ENCODE measurements at regions not wholly inside any gene's neighbourhood (a gene's known extent, or its start where the extent isn't known, plus 50 kb on each side); places are given as distances from the start of the nearest gene placed in this dataset.

GRCh38 chr6:15768999-15769398 lies 106.2 kb upstream of the DTNBP1 start:
- no peaks in the 10 kb centered on the region for H3K36me3 Mint-ChIP-seq
- no peak overlapping the region for H3K27ac ChIP-seq (ENCODE audit: low read length)
- ATAC-seq (replicated peaks in 1 of 4) (no peak), DNase-seq (no peak)
- H3K27me3 Mint-ChIP-seq = peaks cover 0 to 3% of the 10 kb centered on the region in 2 donors
- H3K4me1 ChIP-seq (ENCODE audit: control insufficient read depth in 1 of 2, extremely low read depth in 1 of 2, insufficient read depth in 2 of 2, low read length in 2 of 2) = no peaks in the 10 kb centered on the region
- no peaks in the 10 kb centered on the region for H3K9me3 Mint-ChIP-seq
- CTCF ChIA-PET = no interaction called here
- H3K27me3 ChIP-seq (replicated peaks in 1 of 2; ENCODE audit: control insufficient read depth in 2 of 2, extremely low read depth in 1 of 2, insufficient read depth in 2 of 2, low read length in 1 of 2) = no peaks in the 10 kb centered on the region
- 92% methylated on average over 2 of the region's 5 CpGs for WGBS (ENCODE audit: insufficient coverage)
- H3K9me3 ChIP-seq = no peaks in the 10 kb centered on the region
- H3K4me3 ChIP-seq (ENCODE audit: control insufficient read depth in 1 of 2, extremely low read depth in 1 of 2, low read length in 1 of 2) = no peak overlapping the region
- no peaks in the 10 kb centered on the region for H3K4me1 Mint-ChIP-seq
- no peaks in the 10 kb centered on the region for H3K36me3 ChIP-seq (ENCODE audit: control insufficient read depth in 2 of 2, extremely low read depth in 1 of 2, insufficient read depth in 1 of 2, low read length in 1 of 2)
- POLR2A ChIA-PET = no interaction called here
- H3K27ac Mint-ChIP-seq = no peak overlapping the region
- H3K4me3 Mint-ChIP-seq = no peak overlapping the region

GRCh38 chr6:15763837-15764236 lies 101.0 kb upstream of the DTNBP1 start:
- POLR2A ChIA-PET = no interaction called here
- 70% methylated on average over 7 of the region's 8 CpGs for WGBS (ENCODE audit: insufficient coverage)
- no peaks in the 10 kb centered on the region for H3K36me3 ChIP-seq (ENCODE audit: control insufficient read depth in 2 of 2, extremely low read depth in 1 of 2, insufficient read depth in 1 of 2, low read length in 1 of 2)
- no peak overlapping the region for H3K27ac ChIP-seq (ENCODE audit: low read length)
- Mint-ChIP-seq H3K4me3 (no peak overlapping the region), H3K27me3 (peaks cover 0 to 3% of the 10 kb centered on the region in 2 donors), H3K4me1 (no peaks in the 10 kb centered on the region), H3K27ac (no peak overlapping the region), H3K36me3 (no peaks in the 10 kb centered on the region), H3K9me3 (no peaks in the 10 kb centered on the region)
- no peak overlapping the region for H3K4me3 ChIP-seq (ENCODE audit: control insufficient read depth in 1 of 2, extremely low read depth in 1 of 2, low read length in 1 of 2)
- DNase-seq (no peak), ATAC-seq (replicated peaks in 1 of 4) (no peak)
- no peaks in the 10 kb centered on the region for H3K4me1 ChIP-seq (ENCODE audit: control insufficient read depth in 1 of 2, extremely low read depth in 1 of 2, insufficient read depth in 2 of 2, low read length in 2 of 2)
- CTCF ChIA-PET = no interaction called here
- no peaks in the 10 kb centered on the region for H3K9me3 ChIP-seq
- H3K27me3 ChIP-seq (replicated peaks in 1 of 2; ENCODE audit: control insufficient read depth in 2 of 2, extremely low read depth in 1 of 2, insufficient read depth in 2 of 2, low read length in 1 of 2) = peaks cover 0 to 2% of the 10 kb centered on the region in 2 experiments

GRCh38 chr6:15763364-15763763 lies 100.5 kb upstream of the DTNBP1 start:
- ATAC-seq (replicated peaks in 1 of 4) = no peak
- no peak overlapping the region for H3K4me3 Mint-ChIP-seq
- no peak overlapping the region for H3K27ac Mint-ChIP-seq
- no peak for DNase-seq
- H3K9me3 Mint-ChIP-seq = no peaks in the 10 kb centered on the region
- Histone ChIP-seq H3K9me3 (no peaks in the 10 kb centered on the region), H3K4me3 (ENCODE audit: control insufficient read depth in 1 of 2, extremely low read depth in 1 of 2, low read length in 1 of 2) (no peak overlapping the region), H3K27ac (ENCODE audit: low read length) (no peak overlapping the region), H3K36me3 (ENCODE audit: control insufficient read depth in 2 of 2, extremely low read depth in 1 of 2, insufficient read depth in 1 of 2, low read length in 1 of 2) (no peaks in the 10 kb centered on the region), H3K4me1 (ENCODE audit: control insufficient read depth in 1 of 2, extremely low read depth in 1 of 2, insufficient read depth in 2 of 2, low read length in 2 of 2) (no peaks in the 10 kb centered on the region), H3K27me3 (replicated peaks in 1 of 2; ENCODE audit: control insufficient read depth in 2 of 2, extremely low read depth in 1 of 2, insufficient read depth in 2 of 2, low read length in 1 of 2) (peaks cover 0 to 2% of the 10 kb centered on the region in 2 experiments)
- ChIA-PET POLR2A (no interaction called here), CTCF (no interaction called here)
- no CpG with 5 or more reads among the region's 3 CpGs for WGBS (ENCODE audit: insufficient coverage)
- peaks cover 0 to 3% of the 10 kb centered on the region in 2 donors for H3K27me3 Mint-ChIP-seq
- H3K36me3 Mint-ChIP-seq = no peaks in the 10 kb centered on the region
- no peaks in the 10 kb centered on the region for H3K4me1 Mint-ChIP-seq

- peaks cover 0 to 2% of the 10 kb centered on the region in 2 experiments for H3K27me3 ChIP-seq (replicated peaks in 1 of 2; ENCODE audit: control insufficient read depth in 2 of 2, extremely low read depth in 1 of 2, insufficient read depth in 2 of 2, low read length in 1 of 2)
- WGBS (ENCODE audit: insufficient coverage) = no CpG with 5 or more reads among the region's 2 CpGs
- H3K36me3 ChIP-seq (ENCODE audit: control insufficient read depth in 2 of 2, extremely low read depth in 1 of 2, insufficient read depth in 1 of 2, low read length in 1 of 2) = no peaks in the 10 kb centered on the region
- ChIA-PET CTCF (no interaction called here), POLR2A (no interaction called here)
- Mint-ChIP-seq H3K9me3 (no peaks in the 10 kb centered on the region), H3K27ac (no peak overlapping the region), H3K36me3 (no peaks in the 10 kb centered on the region), H3K4me1 (no peaks in the 10 kb centered on the region), H3K27me3 (peaks cover 0 to 3% of the 10 kb centered on the region in 2 donors), H3K4me3 (no peak overlapping the region)
- H3K4me1 ChIP-seq (ENCODE audit: control insufficient read depth in 1 of 2, extremely low read depth in 1 of 2, insufficient read depth in 2 of 2, low read length in 2 of 2) = no peaks in the 10 kb centered on the region
- no peak overlapping the region for H3K4me3 ChIP-seq (ENCODE audit: control insufficient read depth in 1 of 2, extremely low read depth in 1 of 2, low read length in 1 of 2)
- ATAC-seq (replicated peaks in 1 of 4) (no peak), DNase-seq (no peak)
- H3K27ac ChIP-seq (ENCODE audit: low read length) = no peak overlapping the region
- no peaks in the 10 kb centered on the region for H3K9me3 ChIP-seq
Observed at GRCh38 chr6:15761045-15761502, 98.2 kb upstream of the DTNBP1 start.

- H3K9me3 Mint-ChIP-seq = no peaks in the 10 kb centered on the region
Observed at GRCh38 chr6:15758631-15759215, 95.9 kb upstream of the DTNBP1 start.

GRCh38 chr6:15755526-15755925 lies 92.7 kb upstream of the DTNBP1 start:
- Histone ChIP-seq H3K4me1 (ENCODE audit: control insufficient read depth in 1 of 2, extremely low read depth in 1 of 2, insufficient read depth in 2 of 2, low read length in 2 of 2) (no peaks in the 10 kb centered on the region), H3K27ac (ENCODE audit: low read length) (no peak overlapping the region), H3K4me3 (ENCODE audit: control insufficient read depth in 1 of 2, extremely low read depth in 1 of 2, low read length in 1 of 2) (no peak overlapping the region), H3K27me3 (replicated peaks in 1 of 2; ENCODE audit: control insufficient read depth in 2 of 2, extremely low read depth in 1 of 2, insufficient read depth in 2 of 2, low read length in 1 of 2) (peaks cover 0 to 2% of the 10 kb centered on the region in 2 experiments), H3K36me3 (ENCODE audit: control insufficient read depth in 2 of 2, extremely low read depth in 1 of 2, insufficient read depth in 1 of 2, low read length in 1 of 2) (no peaks in the 10 kb centered on the region), H3K9me3 (no peaks in the 10 kb centered on the region)
- ATAC-seq (replicated peaks in 1 of 4) (no peak), DNase-seq (no peak)
- no peaks in the 10 kb centered on the region for H3K36me3 Mint-ChIP-seq
- H3K4me3 Mint-ChIP-seq = no peak overlapping the region
- H3K9me3 Mint-ChIP-seq = no peaks in the 10 kb centered on the region
- no peaks in the 10 kb centered on the region for H3K4me1 Mint-ChIP-seq
- no peak overlapping the region for H3K27ac Mint-ChIP-seq
- ChIA-PET CTCF (interaction anchor here in 1 of 2 donors (0.6 kb wide), 1 partner anchor 766 kb away, joined by 6 read pairs; no protein-coding TSS in a partner anchor), POLR2A (no interaction called here)
- no CpG with 5 or more reads among the region's 6 CpGs for WGBS (ENCODE audit: insufficient coverage)
- no peaks in the 10 kb centered on the region for H3K27me3 Mint-ChIP-seq

More at GRCh38 chr6:15758631-15759215, 95.9 kb upstream of the DTNBP1 start:
- Mint-ChIP-seq H3K36me3 (no peaks in the 10 kb centered on the region), H3K27ac (no peak overlapping the region), H3K4me3 (no peak overlapping the region), H3K27me3 (no peaks in the 10 kb centered on the region), H3K4me1 (no peaks in the 10 kb centered on the region)
- no peak overlapping the region for H3K27ac ChIP-seq (ENCODE audit: low read length)
- peaks cover 0 to 2% of the 10 kb centered on the region in 2 experiments for H3K27me3 ChIP-seq (replicated peaks in 1 of 2; ENCODE audit: control insufficient read depth in 2 of 2, extremely low read depth in 1 of 2, insufficient read depth in 2 of 2, low read length in 1 of 2)
- no peak for ATAC-seq (replicated peaks in 1 of 4)
- ChIA-PET POLR2A (no interaction called here), CTCF (interaction anchor here in 1 of 2 donors (0.6 kb wide), 1 partner anchor 19 kb away, joined by 4 read pairs; no protein-coding TSS in a partner anchor)
- H3K9me3 ChIP-seq = no peaks in the 10 kb centered on the region
- DNase-seq = no peak
- no peaks in the 10 kb centered on the region for H3K36me3 ChIP-seq (ENCODE audit: control insufficient read depth in 2 of 2, extremely low read depth in 1 of 2, insufficient read depth in 1 of 2, low read length in 1 of 2)
- no peaks in the 10 kb centered on the region for H3K4me1 ChIP-seq (ENCODE audit: control insufficient read depth in 1 of 2, extremely low read depth in 1 of 2, insufficient read depth in 2 of 2, low read length in 2 of 2)
- H3K4me3 ChIP-seq (ENCODE audit: control insufficient read depth in 1 of 2, extremely low read depth in 1 of 2, low read length in 1 of 2) = no peak overlapping the region
- 95% methylated on average over 36 of the region's 36 CpGs for WGBS (ENCODE audit: insufficient coverage)

GRCh38 chr6:15754706-15755079 lies 91.9 kb upstream of the DTNBP1 start:
- no peaks in the 10 kb centered on the region for H3K36me3 Mint-ChIP-seq
- H3K4me3 Mint-ChIP-seq = no peak overlapping the region
- CTCF ChIA-PET = no interaction called here

More at GRCh38 chr6:15754706-15755079, 91.9 kb upstream of the DTNBP1 start:
- 93% methylated on average over 9 of the region's 9 CpGs for WGBS (ENCODE audit: insufficient coverage)
- H3K9me3 Mint-ChIP-seq = no peaks in the 10 kb centered on the region
- H3K4me3 ChIP-seq (ENCODE audit: control insufficient read depth in 1 of 2, extremely low read depth in 1 of 2, low read length in 1 of 2) = no peak overlapping the region
- H3K36me3 ChIP-seq (ENCODE audit: control insufficient read depth in 2 of 2, extremely low read depth in 1 of 2, insufficient read depth in 1 of 2, low read length in 1 of 2) = no peaks in the 10 kb centered on the region
- POLR2A ChIA-PET = no interaction called here
- no peak overlapping the region for H3K27ac Mint-ChIP-seq
- no peaks in the 10 kb centered on the region for H3K4me1 ChIP-seq (ENCODE audit: control insufficient read depth in 1 of 2, extremely low read depth in 1 of 2, insufficient read depth in 2 of 2, low read length in 2 of 2)
- no peaks in the 10 kb centered on the region for H3K27me3 Mint-ChIP-seq
- H3K27me3 ChIP-seq (replicated peaks in 1 of 2; ENCODE audit: control insufficient read depth in 2 of 2, extremely low read depth in 1 of 2, insufficient read depth in 2 of 2, low read length in 1 of 2) = no peaks in the 10 kb centered on the region
- no peaks in the 10 kb centered on the region for H3K9me3 ChIP-seq
- ATAC-seq (replicated peaks in 1 of 4) (no peak), DNase-seq (no peak)
- no peak overlapping the region for H3K27ac ChIP-seq (ENCODE audit: low read length)
- H3K4me1 Mint-ChIP-seq = no peaks in the 10 kb centered on the region
